GM12864 (cell line): ENCODE measurements at regions not wholly inside any gene's neighbourhood (a gene's known extent, or its start where the extent isn't known, plus 50 kb on each side); places are given as distances from the start of the nearest gene placed in this dataset.

Experiments used
- DNase-seq: peaks from one replicate; pipeline ENCODE4 v3.0.0-alpha.2; 2011; ENCODE audit warnings: low read depth
- H3K4me3 ChIP-seq: 2 replicates; pipeline ENCODE4 v1.5.1; 2011; ENCODE audit warnings: mild to moderate bottlenecking, low read depth, low read length, control low read depth
- TF ChIP-seq, protein P1 (sequence below): IDR thresholded peaks from 2 replicates; pipeline ENCODE4 v1.5.1; 2011; ENCODE audit warnings: low read depth, mild to moderate bottlenecking, moderate library complexity, low read length, control low read depth, inconsistent platforms; ENCODE audit errors: missing control alignments

DNA sequence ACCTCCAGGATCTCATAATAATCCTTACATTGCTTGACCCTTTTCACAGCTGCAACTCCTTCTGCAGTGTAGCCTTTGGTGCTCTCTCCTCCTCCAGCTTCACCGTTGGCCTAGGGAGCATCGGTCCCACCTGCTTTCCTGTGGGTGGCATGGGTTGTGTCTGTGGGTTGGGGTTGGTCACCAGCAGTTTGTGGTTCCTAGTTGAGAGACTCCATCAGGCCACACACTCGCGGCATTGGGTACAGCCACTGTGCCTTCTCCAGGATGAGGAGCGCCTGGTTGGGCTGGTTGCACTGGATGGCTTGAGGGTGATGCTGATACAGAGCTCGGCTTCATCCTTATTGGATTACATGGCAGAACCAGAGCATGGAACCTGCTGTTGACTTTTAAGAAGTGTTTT lies 69.4 kb upstream of the SPRED2 start:
- TF ChIP-seq, protein P1, sequence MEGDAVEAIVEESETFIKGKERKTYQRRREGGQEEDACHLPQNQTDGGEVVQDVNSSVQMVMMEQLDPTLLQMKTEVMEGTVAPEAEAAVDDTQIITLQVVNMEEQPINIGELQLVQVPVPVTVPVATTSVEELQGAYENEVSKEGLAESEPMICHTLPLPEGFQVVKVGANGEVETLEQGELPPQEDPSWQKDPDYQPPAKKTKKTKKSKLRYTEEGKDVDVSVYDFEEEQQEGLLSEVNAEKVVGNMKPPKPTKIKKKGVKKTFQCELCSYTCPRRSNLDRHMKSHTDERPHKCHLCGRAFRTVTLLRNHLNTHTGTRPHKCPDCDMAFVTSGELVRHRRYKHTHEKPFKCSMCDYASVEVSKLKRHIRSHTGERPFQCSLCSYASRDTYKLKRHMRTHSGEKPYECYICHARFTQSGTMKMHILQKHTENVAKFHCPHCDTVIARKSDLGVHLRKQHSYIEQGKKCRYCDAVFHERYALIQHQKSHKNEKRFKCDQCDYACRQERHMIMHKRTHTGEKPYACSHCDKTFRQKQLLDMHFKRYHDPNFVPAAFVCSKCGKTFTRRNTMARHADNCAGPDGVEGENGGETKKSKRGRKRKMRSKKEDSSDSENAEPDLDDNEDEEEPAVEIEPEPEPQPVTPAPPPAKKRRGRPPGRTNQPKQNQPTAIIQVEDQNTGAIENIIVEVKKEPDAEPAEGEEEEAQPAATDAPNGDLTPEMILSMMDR = no peak
- no peak overlapping the region for H3K4me3 ChIP-seq
- no peak for DNase-seq

DNA sequence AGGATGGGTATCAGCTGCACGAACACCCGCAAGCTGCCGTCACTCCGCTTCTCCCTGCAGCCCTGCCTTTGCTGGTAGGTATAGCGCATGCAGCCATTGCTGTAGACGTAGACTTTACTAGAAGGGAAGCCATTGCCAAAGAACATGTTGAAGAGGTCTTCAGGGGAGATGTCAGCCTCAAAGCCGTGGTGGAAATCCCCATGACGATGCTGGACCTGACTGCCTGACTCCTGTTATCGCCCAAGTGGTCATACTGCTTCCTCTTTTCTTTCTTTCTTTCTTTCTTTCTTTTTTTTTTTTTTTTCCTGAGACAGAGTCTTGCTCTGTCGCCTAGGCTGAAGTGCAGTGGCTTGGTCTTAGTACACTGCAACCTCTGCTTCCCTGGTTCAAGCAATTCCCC lies 68.7 kb upstream of the SPRED2 start:
- no peak for DNase-seq
- TF ChIP-seq, protein P1 = no peak
- H3K4me3 ChIP-seq = no peak overlapping the region

DNA sequence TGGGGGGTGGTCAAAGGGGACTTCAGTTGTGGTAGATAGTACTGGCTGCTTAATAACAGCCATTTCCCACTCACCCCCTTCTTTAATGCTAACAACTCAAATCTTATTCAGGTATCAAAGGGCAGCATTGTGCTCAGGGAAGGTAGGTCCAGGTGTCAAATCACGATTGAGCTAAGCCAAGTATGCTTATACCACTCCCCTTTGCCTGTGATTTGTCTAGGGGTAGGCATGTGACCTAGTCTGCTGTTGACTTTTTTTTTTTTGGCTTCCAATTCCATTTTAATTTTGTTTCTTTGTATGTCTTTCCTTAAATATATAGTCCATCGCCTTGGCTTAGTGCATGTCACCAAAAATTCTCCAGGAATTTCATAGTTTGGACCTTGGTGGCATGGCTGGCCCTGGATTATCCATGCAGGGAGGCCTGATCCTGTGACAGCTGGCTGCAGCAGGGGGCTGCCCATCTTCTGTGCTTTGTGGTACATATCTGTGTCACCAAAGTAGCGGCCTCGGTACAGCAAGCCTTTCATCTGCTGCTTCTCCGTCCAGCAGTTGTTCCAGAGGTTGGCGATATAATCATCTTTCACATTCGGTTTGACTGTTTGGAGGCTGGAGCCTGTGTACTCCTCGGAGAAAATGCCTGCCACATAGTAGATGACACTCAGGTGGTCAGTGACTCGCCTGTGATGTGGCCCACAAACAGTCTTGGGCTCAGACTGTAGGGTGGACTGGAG lies 68.1 kb upstream of the SPRED2 start:
- no peak overlapping the region for H3K4me3 ChIP-seq
- DNase-seq = no peak
- TF ChIP-seq, protein P1 = no peak

DNA sequence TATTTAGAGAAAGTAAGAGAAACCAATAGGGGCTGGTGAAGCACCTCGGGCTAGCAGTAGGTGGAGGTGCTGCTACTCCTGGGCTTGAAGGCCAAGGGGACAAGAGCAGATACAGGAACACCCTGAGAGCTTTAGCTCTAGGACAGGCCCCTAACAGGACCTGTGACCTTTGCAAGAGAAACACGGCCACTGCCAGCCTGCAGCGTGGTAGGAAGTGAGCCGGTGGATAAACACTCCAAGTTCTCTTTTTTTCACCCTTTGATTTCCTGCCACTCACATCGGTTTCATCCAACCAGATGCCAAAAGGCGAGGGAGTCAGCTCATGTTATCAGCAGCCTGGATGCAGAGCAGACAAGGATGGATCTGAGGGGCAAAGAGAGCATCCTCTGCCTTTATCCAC lies 66.8 kb upstream of the SPRED2 start:
- no peak for DNase-seq
- TF ChIP-seq, protein P1 = no peak

DNA sequence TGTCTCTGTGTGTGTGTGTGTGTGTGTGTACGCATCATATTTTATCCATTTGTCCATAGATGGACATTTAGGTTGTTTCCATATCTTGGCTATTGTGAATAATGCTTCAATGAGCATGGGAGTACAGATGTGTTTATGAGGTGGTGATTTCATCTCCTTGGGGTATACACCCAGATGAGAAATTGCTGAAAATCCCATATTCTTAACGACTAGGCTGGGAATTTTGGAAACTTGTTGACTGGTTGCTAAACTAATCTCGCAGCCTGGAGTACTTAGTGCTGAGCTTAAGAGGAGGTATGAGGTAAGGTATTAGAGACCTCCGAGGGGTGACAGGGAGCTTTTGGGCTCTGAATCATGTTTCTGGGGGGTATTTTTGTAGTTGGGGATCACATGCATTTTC lies 66.0 kb upstream of the SPRED2 start:
- H3K4me3 ChIP-seq = no peak overlapping the region
- TF ChIP-seq, protein P1 = no peak
- DNase-seq = no peak

More for the DNA sequence above, 66.8 kb upstream of the SPRED2 start:
- no peak overlapping the region for H3K4me3 ChIP-seq

DNA sequence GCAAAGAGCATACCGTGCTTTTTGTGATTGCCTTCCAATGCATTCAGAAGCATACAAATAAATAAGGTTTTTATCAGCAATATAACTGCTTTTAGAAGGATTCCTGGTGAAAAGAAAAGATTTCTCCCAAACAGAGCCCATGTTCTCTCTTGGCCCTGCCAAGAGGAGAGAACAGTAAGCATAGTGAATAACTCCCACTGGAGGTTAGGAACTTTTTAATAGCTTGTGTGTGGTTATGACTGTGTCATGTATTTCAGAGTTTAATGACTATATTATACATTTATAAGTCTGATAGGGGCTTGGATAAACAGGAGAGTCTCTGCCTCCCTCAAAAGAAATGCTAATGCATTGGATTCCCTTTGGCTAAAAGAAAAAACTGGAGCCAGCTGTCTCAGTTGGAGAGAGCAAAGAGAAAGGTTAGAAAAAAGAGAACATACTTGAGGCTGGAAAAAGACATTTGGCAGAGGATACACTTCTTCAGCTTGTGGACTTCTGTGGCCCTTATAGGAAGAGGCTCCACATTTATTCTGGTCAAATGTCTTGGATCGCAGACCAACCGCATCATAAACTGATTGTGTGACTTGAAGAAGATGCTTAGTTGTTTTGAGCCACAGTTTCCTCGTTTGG lies 63.0 kb upstream of the SPRED2 start:
- no peak overlapping the region for H3K4me3 ChIP-seq
- TF ChIP-seq, protein P1 = no peak
- DNase-seq = no peak

DNA sequence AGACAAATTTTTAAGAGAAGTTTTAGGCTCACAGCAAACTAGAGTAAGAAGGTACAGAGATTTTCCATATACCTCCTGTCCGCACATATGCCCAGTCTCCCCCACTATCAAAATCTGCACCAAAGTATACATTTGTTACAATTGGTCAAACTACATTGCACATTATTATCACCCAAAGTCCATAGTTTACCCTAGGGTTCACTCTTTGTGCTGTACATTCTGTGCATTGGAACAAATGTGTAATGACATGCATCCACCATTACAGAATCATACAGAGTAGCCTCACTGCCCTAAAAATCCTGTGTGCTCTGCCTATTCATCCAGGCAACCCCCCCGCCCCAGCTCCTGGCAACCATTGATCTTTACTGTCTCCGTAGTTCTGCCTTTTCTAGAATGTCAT lies 61.7 kb upstream of the SPRED2 start:
- DNase-seq = no peak
- TF ChIP-seq, protein P1 = no peak
- H3K4me3 ChIP-seq = no peak overlapping the region
